Prostate gland (tissue), 2 donors: ENCODE measurements at regions not wholly inside any gene's neighbourhood (a gene's known extent, or its start where the extent isn't known, plus 50 kb on each side); places are given as distances from the start of the nearest gene placed in this dataset.

ENCODE experiments used
- DNase-seq: peaks from one replicate; pipeline ENCODE4 v3.0.0-alpha.2; 2019; ENCODE audit warnings: low spot score
- H3K27ac ChIP-seq, 2 donors: fragments of 200-600 bp; sonication (generic); 2 replicates each; pipeline ENCODE4 v1.5.1; 2017 to 2019
- H3K27me3 ChIP-seq: fragments of 200-600 bp; sonication (generic); replicated peaks from 2 replicates; pipeline ENCODE4 v1.5.1; 2019; ENCODE audit not compliant: insufficient read depth
- H3K36me3 ChIP-seq, 2 donors: fragments of 200-600 bp; sonication (generic); 1 replicate in 1 of 2; 2 replicates in 1 of 2; pipeline versions ENCODE4 v1.5.1 to v1.8.1; 2017 to 2019
- H3K4me1 ChIP-seq: fragments of 200-600 bp; sonication (generic); replicated peaks from 2 replicates; pipeline ENCODE4 v1.5.1; 2019
- H3K4me3 ChIP-seq, 2 donors: fragments of 200-600 bp; sonication (generic); 2 replicates each; pipeline ENCODE4 v1.5.1; 2017 to 2019
- H3K9me3 ChIP-seq: fragments of 200-600 bp; sonication (generic); 2 replicates; pipeline ENCODE4 v1.5.1; 2017
- CTCF ChIP-seq, 4 experiments: fragments of 200-600 bp in 2 of 4; fragments of 450-650 bp in 2 of 4; sonication (generic) in 2 of 4; IDR thresholded peaks; 1 replicate in 3 of 4; 2 replicates in 1 of 4; pipeline ENCODE4 v1.5.1; 2016 to 2019; ENCODE audit warnings: antibody characterized with exemption in 4 of 4, mild to moderate bottlenecking in 2 of 4, moderate library complexity in 2 of 4
- POLR2A ChIP-seq: fragments of 450-650 bp; IDR thresholded peaks from one replicate; pipeline ENCODE4 v1.6.1; 2016; ENCODE audit warnings: antibody characterized with exemption, mild to moderate bottlenecking
- POLR2AphosphoS5 ChIP-seq: sonication (generic); formaldehyde crosslinking; IDR thresholded peaks from one replicate; pipeline ENCODE4 v1.6.1; 2017; ENCODE audit warnings: antibody characterized with exemption
- WGBS: methylation state at CpG from one replicate; pipeline ENCODE4 v1.1.5; 2018; 5-methylcytosine and 5-hydroxymethylcytosine counted together
- intact Hi-C: fragments of 100-400 bp; cut with DNase I; formaldehyde crosslinking; loops from one replicate; pipeline ENCODE4 v1.14.2; 2022

GRCh38 chr3:22537560-22537959 is 665.6 kb upstream of the UBE2E2 start:
- no peak overlapping the region for H3K27ac ChIP-seq
- intact Hi-C loops, result no loop called here
- H3K4me1 ChIP-seq, result no peaks in the 10 kb centered on the region
- H3K36me3 ChIP-seq, result no peaks in the 10 kb centered on the region
- WGBS, result 47% methylated on average over 1 of the region's 1 CpG
- H3K4me3 ChIP-seq, result no peak overlapping the region
- TF ChIP-seq CTCF (IDR thresholded peaks at IDR 0.05), result no peak
- no peaks in the 10 kb centered on the region for H3K9me3 ChIP-seq
- no peak for DNase-seq
- no peaks in the 10 kb centered on the region for H3K27me3 ChIP-seq

GRCh38 chr3:22542311-22542710 is 660.8 kb upstream of the UBE2E2 start:
- TF ChIP-seq POLR2A (no peak), POLR2AphosphoS5 (no peak), CTCF (IDR thresholded peaks at IDR 0.05) (no peak)
- intact Hi-C loops, result no loop called here
- H3K4me3 ChIP-seq, result no peak overlapping the region
- no peaks in the 10 kb centered on the region for H3K9me3 ChIP-seq
- WGBS, result 88% methylated on average over 2 of the region's 2 CpGs
- no peaks in the 10 kb centered on the region for H3K27me3 ChIP-seq
- no peaks in the 10 kb centered on the region for H3K4me1 ChIP-seq
- H3K36me3 ChIP-seq, result no peaks in the 10 kb centered on the region
- H3K27ac ChIP-seq, result no peak overlapping the region
- DNase-seq, result no peak

- H3K27ac ChIP-seq, result no peak overlapping the region
- H3K27me3 ChIP-seq, result no peaks in the 10 kb centered on the region
- no peaks in the 10 kb centered on the region for H3K9me3 ChIP-seq
- TF ChIP-seq POLR2A, result no peak
- no peak for TF ChIP-seq POLR2AphosphoS5
- TF ChIP-seq CTCF (IDR thresholded peaks at IDR 0.05), result no peak
- no peak overlapping the region for H3K4me3 ChIP-seq
- H3K36me3 ChIP-seq, result no peaks in the 10 kb centered on the region
- 82% methylated on average over 5 of the region's 5 CpGs for WGBS
- intact Hi-C loops, result no loop called here
- no peak for DNase-seq
- H3K4me1 ChIP-seq, result no peaks in the 10 kb centered on the region
Measured at GRCh38 chr3:22555753-22556435, 647.2 kb upstream of the UBE2E2 start.

GRCh38 chr3:22565393-22565792 is 637.7 kb upstream of the UBE2E2 start:
- Histone ChIP-seq H3K36me3 (no peaks in the 10 kb centered on the region), H3K4me1 (no peaks in the 10 kb centered on the region), H3K9me3 (no peaks in the 10 kb centered on the region), H3K4me3 (no peak overlapping the region), H3K27ac (no peak overlapping the region), H3K27me3 (no peaks in the 10 kb centered on the region)
- no peak for DNase-seq
- intact Hi-C loops, result loop anchor here (2.0 to 5.0 kb wide), 2 partner anchors 342 to 395 kb away; no protein-coding TSS in a partner anchor
- TF ChIP-seq POLR2A (no peak), CTCF (IDR thresholded peaks at IDR 0.05) (no peak), POLR2AphosphoS5 (no peak)

GRCh38 chr3:22568285-22568684 is 634.8 kb upstream of the UBE2E2 start:
- no peaks in the 10 kb centered on the region for H3K36me3 ChIP-seq
- no peak for TF ChIP-seq CTCF (IDR thresholded peaks at IDR 0.05)
- TF ChIP-seq POLR2A, result no peak
- TF ChIP-seq POLR2AphosphoS5, result no peak
- H3K4me1 ChIP-seq, result no peaks in the 10 kb centered on the region
- intact Hi-C loops, result loop anchor here (5.0 kb wide), 1 partner anchor 339 kb away; no protein-coding TSS in a partner anchor
- H3K27me3 ChIP-seq, result no peaks in the 10 kb centered on the region
- no peak overlapping the region for H3K27ac ChIP-seq
- DNase-seq, result no peak
- H3K9me3 ChIP-seq, result no peaks in the 10 kb centered on the region
- no peak overlapping the region for H3K4me3 ChIP-seq
- WGBS, result 66% methylated on average over 1 of the region's 1 CpG
